Mesendoderm (in vitro differentiated cells): ENCODE measurements at regions not wholly inside any gene's neighbourhood (a gene's known extent, or its start where the extent isn't known, plus 50 kb on each side); places are given as distances from the start of the nearest gene placed in this dataset.
"Not testable (repeated sequence)": the region's sequence is repeated elsewhere in the genome, so short reads cannot be mapped to it uniquely, and the experiment has no call there.

Experiments
- DNase-seq: peaks from one replicate; pipeline ENCODE4 v3.0.0; 2013
- H2AK5ac ChIP-seq: 2 replicates; pipeline ENCODE4 v1.6.1; 2013; ENCODE audit warnings: low read length, inconsistent platforms
- H2BK120ac ChIP-seq: 2 replicates; pipeline ENCODE4 v1.6.1; 2013; ENCODE audit warnings: low read depth, mild to moderate bottlenecking, low read length, moderate library complexity, mixed read lengths
- H2BK15ac ChIP-seq: replicated peaks from 2 replicates; pipeline ENCODE4 v1.6.1; 2013; ENCODE audit warnings: low read depth, mild to moderate bottlenecking, moderate library complexity
- H2BK5ac ChIP-seq: 2 replicates; pipeline ENCODE4 v1.6.1; 2013; ENCODE audit warnings: low read length, inconsistent platforms
- H3K18ac ChIP-seq: 2 replicates; pipeline ENCODE4 v1.6.1; 2013; ENCODE audit warnings: mild to moderate bottlenecking, low read length, mixed read lengths
- H3K23ac ChIP-seq: one replicate; pipeline ENCODE4 v1.6.1; 2013; ENCODE audit warnings: low read length
- H3K27ac ChIP-seq: 2 replicates; pipeline ENCODE4 v1.5.1; 2013; ENCODE audit warnings: low read depth, mild to moderate bottlenecking, inconsistent platforms, low read length, moderate library complexity
- H3K27me3 ChIP-seq: 2 replicates; pipeline ENCODE4 v1.6.1; 2013; ENCODE audit warnings: low read length, control low read depth, mild to moderate bottlenecking, inconsistent platforms; ENCODE audit not compliant: insufficient read depth, poor library complexity
- H3K36me3 ChIP-seq: 2 replicates; pipeline ENCODE4 v1.6.1; 2013; ENCODE audit warnings: low read length, inconsistent platforms; ENCODE audit not compliant: control insufficient read depth, insufficient read depth
- H3K4ac ChIP-seq: one replicate; pipeline ENCODE4 v1.6.1; 2013; ENCODE audit warnings: low read depth, mild to moderate bottlenecking, low read length, moderate library complexity
- H3K4me1 ChIP-seq: 2 replicates; pipeline ENCODE4 v1.6.1; 2013; ENCODE audit warnings: low read depth, low read length, inconsistent platforms; ENCODE audit not compliant: control insufficient read depth
- H3K4me2 ChIP-seq: 2 replicates; pipeline ENCODE4 v1.6.1; 2013; ENCODE audit warnings: low read length
- H3K4me3 ChIP-seq: 2 replicates; pipeline ENCODE4 v1.5.1; 2013; ENCODE audit warnings: mild to moderate bottlenecking, low read length
- H3K56ac ChIP-seq: one replicate; pipeline ENCODE4 v1.6.1; 2013; ENCODE audit warnings: low read length
- H3K79me1 ChIP-seq: 2 replicates; pipeline ENCODE4 v1.6.1; 2013; ENCODE audit warnings: low read length, inconsistent platforms
- H3K79me2 ChIP-seq: 2 replicates; pipeline ENCODE4 v1.6.1; 2013; ENCODE audit warnings: mild to moderate bottlenecking, low read length; ENCODE audit not compliant: control insufficient read depth, insufficient read depth
- H3K9ac ChIP-seq: 2 replicates; pipeline ENCODE4 v1.6.1; 2013; ENCODE audit warnings: low read length, inconsistent platforms
- H4K5ac ChIP-seq: one replicate; pipeline ENCODE4 v1.6.1; 2013; ENCODE audit warnings: low read length
- H4K8ac ChIP-seq: one replicate; pipeline ENCODE4 v1.6.1; 2013; ENCODE audit warnings: low read depth, mild to moderate bottlenecking, control low read depth, low read length, moderate library complexity
- WGBS: extraction: QIAGEN DNeasy Blood & Tissue Kit; methylation state at CpG from one replicate; pipeline ENCODE4 v1.1.7; 2013; ENCODE audit warnings: low lambda C conversion rate, missing lambda C conversion rate; ENCODE audit not compliant: insufficient coverage; ENCODE audit errors: extremely low coverage; 5-methylcytosine and 5-hydroxymethylcytosine counted together

DNA sequence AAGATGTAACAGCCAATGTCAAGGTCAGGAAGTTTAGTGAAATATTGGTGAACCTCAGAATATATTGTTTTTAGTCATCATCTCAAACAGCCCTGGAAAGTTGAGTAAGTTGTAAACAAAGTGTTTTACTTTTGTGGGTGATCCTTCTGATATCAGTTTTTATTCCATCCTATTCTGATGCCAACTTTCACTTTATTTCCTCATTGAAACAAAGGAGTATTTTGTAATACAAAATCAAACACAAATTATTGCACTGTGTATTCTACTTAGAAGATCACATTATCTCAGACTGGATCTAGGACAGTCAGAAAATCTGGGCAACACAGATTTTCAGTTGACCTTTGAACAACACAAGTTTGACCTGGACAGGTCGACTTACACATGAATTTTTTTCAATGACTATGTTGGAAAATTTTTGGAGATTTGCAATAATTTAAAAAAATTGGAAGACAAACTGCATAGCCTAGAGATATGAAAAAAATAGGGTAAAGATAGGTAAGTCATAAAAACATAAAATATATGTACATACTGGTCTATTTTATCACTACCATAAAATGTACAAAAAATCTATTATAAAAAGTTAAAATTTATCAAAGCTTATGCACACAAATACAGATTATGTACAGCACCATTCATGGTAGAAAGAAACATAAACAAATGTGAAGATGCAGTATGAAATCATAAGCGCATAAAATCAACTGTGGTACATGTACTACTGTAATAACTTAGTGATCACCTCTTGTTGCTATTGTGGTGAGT is 709.1 kb upstream of the FAM241A start:
- H2BK5ac ChIP-seq, result no peak overlapping the region
- no peak overlapping the region for H4K8ac ChIP-seq
- H3K4me2 ChIP-seq, result no peak overlapping the region
- H3K9ac ChIP-seq, result no peak overlapping the region
- no peak overlapping the region for H3K23ac ChIP-seq
- no peak overlapping the region for H3K18ac ChIP-seq
- no peaks in the 10 kb centered on the region for H3K79me2 ChIP-seq
- no peaks in the 10 kb centered on the region for H3K36me3 ChIP-seq
- no peak overlapping the region for H3K56ac ChIP-seq
- H3K27ac ChIP-seq, result no peak overlapping the region
- no peaks in the 10 kb centered on the region for H3K4me1 ChIP-seq
- no peaks in the 10 kb centered on the region for H3K79me1 ChIP-seq
- no peak overlapping the region for H3K4me3 ChIP-seq
- no peak overlapping the region for H2BK120ac ChIP-seq
- H2BK15ac ChIP-seq, result no peak overlapping the region
- no peaks in the 10 kb centered on the region for H3K27me3 ChIP-seq
- no peak overlapping the region for H3K4ac ChIP-seq
- H4K5ac ChIP-seq, result no peak overlapping the region
- no CpG with 5 or more reads among the region's 2 CpGs for WGBS
- H2AK5ac ChIP-seq, result no peak overlapping the region
- no peak for DNase-seq

DNA sequence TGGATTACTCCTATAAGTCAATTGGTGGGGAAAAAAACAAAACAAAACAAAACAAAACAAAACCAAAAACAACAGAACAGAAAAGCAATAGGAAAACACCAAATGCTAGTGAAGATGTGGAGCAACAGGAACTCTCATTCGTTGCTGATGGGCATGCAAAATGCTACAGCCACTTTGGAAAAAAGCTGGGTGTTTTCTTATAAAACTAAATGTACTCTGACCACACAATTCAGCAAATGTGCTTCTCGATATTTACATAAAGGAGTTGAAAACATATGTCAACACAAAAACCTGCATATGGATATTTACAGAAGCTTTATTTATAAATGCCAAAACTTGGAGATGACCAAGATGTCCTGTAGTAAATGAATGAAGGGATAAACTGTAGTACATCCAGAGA is 703.6 kb upstream of the FAM241A start:
- H3K79me2 ChIP-seq, result no peaks in the 10 kb centered on the region

DNA sequence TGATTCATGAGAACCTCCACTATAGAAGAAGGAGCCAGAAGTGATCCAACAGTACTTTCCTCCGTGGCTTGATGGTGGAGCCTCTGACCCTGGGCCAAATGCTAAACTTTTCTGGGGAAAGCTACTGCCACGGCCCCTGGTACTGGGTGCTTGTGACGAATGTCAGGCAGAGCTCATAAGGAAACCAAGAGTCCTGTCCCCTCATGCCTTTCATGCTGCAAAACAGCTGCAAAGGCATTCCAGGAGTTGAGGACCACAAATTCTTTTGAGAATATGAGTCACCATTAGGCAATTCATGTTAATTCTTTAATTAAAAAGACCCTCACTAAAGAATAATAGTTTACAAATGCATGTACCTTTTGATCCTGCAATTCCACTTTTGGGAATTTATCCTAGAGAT is 700.4 kb upstream of the FAM241A start:
- not testable (repeated sequence) for H4K5ac ChIP-seq, H3K23ac ChIP-seq, H3K18ac ChIP-seq, H3K27me3 ChIP-seq, H3K79me1 ChIP-seq, H3K4me3 ChIP-seq, H2BK120ac ChIP-seq, H3K36me3 ChIP-seq, H3K56ac ChIP-seq, DNase-seq, H2BK15ac ChIP-seq, H3K4me1 ChIP-seq, H3K4ac ChIP-seq, H3K79me2 ChIP-seq, H3K9ac ChIP-seq, H3K27ac ChIP-seq, H2BK5ac ChIP-seq, H2AK5ac ChIP-seq, H4K8ac ChIP-seq, H3K4me2 ChIP-seq
- no CpG with 5 or more reads among the region's 3 CpGs for WGBS

More for the DNA sequence above, 703.6 kb upstream of the FAM241A start:
- Histone ChIP-seq H2AK5ac (no peak overlapping the region), H3K4ac (no peak overlapping the region), H4K8ac (no peak overlapping the region), H3K18ac (no peak overlapping the region), H2BK5ac (no peak overlapping the region), H3K27me3 (no peaks in the 10 kb centered on the region), H3K56ac (no peak overlapping the region), H3K36me3 (no peaks in the 10 kb centered on the region), H3K9ac (no peak overlapping the region), H3K23ac (no peak overlapping the region), H3K4me2 (no peak overlapping the region), H4K5ac (no peak overlapping the region), H3K79me1 (no peaks in the 10 kb centered on the region), H3K4me3 (no peak overlapping the region), H3K27ac (no peak overlapping the region), H2BK15ac (no peak overlapping the region), H3K4me1 (no peaks in the 10 kb centered on the region), H2BK120ac (no peak overlapping the region)
- no peak for DNase-seq
- WGBS, result no CpG with 5 or more reads among the region's 2 CpGs

DNA sequence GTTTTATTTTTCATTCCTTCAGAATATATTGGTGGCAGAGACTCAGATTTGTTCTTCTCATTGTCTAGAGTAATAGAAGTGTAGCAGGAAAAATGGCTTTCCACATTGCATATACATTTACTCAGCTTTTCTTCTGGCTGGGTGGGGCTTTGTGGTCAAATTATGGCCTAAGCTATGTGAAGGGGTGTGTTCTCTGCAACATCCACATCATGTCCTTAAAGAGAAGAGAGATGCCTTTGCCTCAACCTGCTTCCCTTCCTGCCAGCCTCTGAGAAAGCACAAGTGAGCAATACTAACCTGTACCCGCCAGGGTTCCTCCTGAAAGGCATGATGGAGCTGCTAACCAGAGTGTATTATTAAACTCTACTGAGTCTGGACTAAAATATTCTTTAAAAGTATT is 695.6 kb upstream of the FAM241A start:
- Histone ChIP-seq H3K4me3 (no peak overlapping the region), H3K4me2 (no peak overlapping the region), H4K5ac (no peak overlapping the region), H3K4ac (no peak overlapping the region), H2BK15ac (no peak overlapping the region), H2AK5ac (no peak overlapping the region), H3K36me3 (no peaks in the 10 kb centered on the region), H3K18ac (no peak overlapping the region), H3K27me3 (no peaks in the 10 kb centered on the region), H3K4me1 (no peaks in the 10 kb centered on the region), H3K79me2 (no peaks in the 10 kb centered on the region), H3K56ac (no peak overlapping the region), H3K9ac (no peak overlapping the region), H3K23ac (no peak overlapping the region), H2BK120ac (no peak overlapping the region), H3K27ac (no peak overlapping the region), H2BK5ac (no peak overlapping the region), H4K8ac (no peak overlapping the region), H3K79me1 (no peaks in the 10 kb centered on the region)
- WGBS, result no CpG with 5 or more reads among the region's 1 CpG
- DNase-seq, result no peak

DNA sequence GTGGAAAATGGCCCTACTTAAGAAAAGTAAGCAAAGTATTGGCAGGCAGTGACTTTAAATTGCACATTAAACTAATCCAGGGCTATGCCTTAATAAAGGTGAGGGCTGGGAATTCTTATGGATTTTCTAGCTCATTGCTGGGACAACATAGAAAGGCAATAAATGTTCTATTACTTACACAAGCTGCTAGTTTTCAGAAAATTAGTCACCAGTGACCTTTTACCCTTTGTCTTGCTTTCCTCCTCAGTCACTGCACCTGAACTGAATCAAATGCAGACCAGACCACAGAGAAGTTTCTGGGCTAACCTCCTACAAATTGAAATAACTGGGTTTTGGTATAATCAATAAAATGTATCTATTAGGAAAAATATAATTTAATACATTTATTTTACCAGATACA is 694.4 kb upstream of the FAM241A start:
- H4K8ac ChIP-seq, result no peak overlapping the region
- no peaks in the 10 kb centered on the region for H3K36me3 ChIP-seq
- H2AK5ac ChIP-seq, result no peak overlapping the region

DNA sequence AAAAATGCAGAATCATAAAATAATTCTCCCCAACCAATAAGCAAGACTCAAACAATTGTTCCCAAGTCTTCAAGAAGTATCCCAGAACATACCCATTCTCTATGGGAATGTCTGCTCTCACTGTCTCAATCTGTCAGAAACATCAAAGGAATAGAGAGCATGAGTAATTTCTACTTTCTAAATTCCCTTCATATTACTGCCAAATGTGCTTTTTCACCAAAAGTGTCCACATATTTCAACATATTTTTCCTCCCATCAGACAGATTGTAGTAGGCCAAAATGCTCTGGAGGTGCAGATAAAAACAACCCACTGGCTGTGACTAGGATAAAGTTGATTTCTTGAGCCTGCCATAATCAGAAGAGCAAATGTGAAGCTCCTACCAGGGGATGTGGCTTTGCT is 692.0 kb upstream of the FAM241A start:
- Histone ChIP-seq H3K56ac (no peak overlapping the region), H3K79me2 (no peaks in the 10 kb centered on the region), H4K5ac (no peak overlapping the region), H2BK120ac (no peak overlapping the region), H3K27ac (no peak overlapping the region), H3K27me3 (no peaks in the 10 kb centered on the region), H4K8ac (no peak overlapping the region), H3K4me1 (no peaks in the 10 kb centered on the region), H3K4ac (no peak overlapping the region), H3K4me2 (no peak overlapping the region), H3K4me3 (no peak overlapping the region), H2BK15ac (no peak overlapping the region), H2BK5ac (no peak overlapping the region), H3K18ac (no peak overlapping the region), H3K36me3 (no peaks in the 10 kb centered on the region), H3K9ac (no peak overlapping the region), H2AK5ac (no peak overlapping the region), H3K79me1 (no peaks in the 10 kb centered on the region), H3K23ac (no peak overlapping the region)
- DNase-seq, result no peak

More for the DNA sequence above, 694.4 kb upstream of the FAM241A start:
- no peak overlapping the region for H3K18ac ChIP-seq
- no peak overlapping the region for H3K4me3 ChIP-seq
- H2BK15ac ChIP-seq, result no peak overlapping the region
- H3K4me2 ChIP-seq, result no peak overlapping the region
- H3K23ac ChIP-seq, result no peak overlapping the region
- DNase-seq, result no peak
- no peak overlapping the region for H3K9ac ChIP-seq
- H3K4me1 ChIP-seq, result no peaks in the 10 kb centered on the region
- no peaks in the 10 kb centered on the region for H3K79me2 ChIP-seq
- no peak overlapping the region for H4K5ac ChIP-seq
- no peaks in the 10 kb centered on the region for H3K79me1 ChIP-seq
- H3K27me3 ChIP-seq, result no peaks in the 10 kb centered on the region
- H3K56ac ChIP-seq, result no peak overlapping the region
- no peak overlapping the region for H2BK120ac ChIP-seq
- no peak overlapping the region for H3K4ac ChIP-seq
- H3K27ac ChIP-seq, result no peak overlapping the region
- no peak overlapping the region for H2BK5ac ChIP-seq
